ENCODE measurements at regions not wholly inside any gene's neighbourhood (a gene's known extent, or its start where the extent isn't known, plus 50 kb on each side); places are given as distances from the start of the nearest gene placed in this dataset.
"Not testable (repeated sequence)": the region's sequence is repeated elsewhere in the genome, so short reads cannot be mapped to it uniquely, and the experiment has no call there.

- peaks cover 8 to 67% (median 11%) of the 10 kb centered on the region in 5 experiments for H3K9me3 ChIP-seq (ENCODE audit: control extremely low read depth in 1 of 5, control insufficient read depth in 4 of 5, insufficient read depth in 2 of 5, low read depth in 1 of 5, low read length in 4 of 5)
- DNase-seq, result no peak
- ChIA-PET POLR2A (no interaction called here), CTCF (no interaction called here)
- H3K36me3 ChIP-seq (ENCODE audit: control insufficient read depth in 4 of 4, insufficient read depth in 4 of 4, low read length in 3 of 4), result no peaks in the 10 kb centered on the region
- H3K27ac ChIP-seq (ENCODE audit: insufficient read depth in 1 of 2, low read depth in 1 of 2, low read length in 2 of 2, poor library complexity in 1 of 2, severe bottlenecking in 2 of 2), result no peak overlapping the region
- H3K4me1 ChIP-seq (ENCODE audit: control extremely low read depth in 1 of 4, control insufficient read depth in 4 of 4, insufficient read depth in 4 of 4, low read length in 3 of 4), result no peaks in the 10 kb centered on the region
- no peaks in the 10 kb centered on the region for H3K27me3 ChIP-seq (replicated peaks in 2 of 5; ENCODE audit: control insufficient read depth in 4 of 5, insufficient read depth in 5 of 5, low read length in 4 of 5)
- H3K4me3 ChIP-seq (ENCODE audit: control insufficient read depth in 1 of 7, extremely low read depth in 1 of 7, insufficient read depth in 4 of 7, low read depth in 2 of 7, low read length in 6 of 7), result no peak overlapping the region
- 87% methylated on average over 15 of the region's 15 CpGs for WGBS (ENCODE audit: insufficient coverage)
Observed at GRCh38 chr16:34743115-34743514, 1283.7 kb downstream of the TP53TG3F start.

DNA sequence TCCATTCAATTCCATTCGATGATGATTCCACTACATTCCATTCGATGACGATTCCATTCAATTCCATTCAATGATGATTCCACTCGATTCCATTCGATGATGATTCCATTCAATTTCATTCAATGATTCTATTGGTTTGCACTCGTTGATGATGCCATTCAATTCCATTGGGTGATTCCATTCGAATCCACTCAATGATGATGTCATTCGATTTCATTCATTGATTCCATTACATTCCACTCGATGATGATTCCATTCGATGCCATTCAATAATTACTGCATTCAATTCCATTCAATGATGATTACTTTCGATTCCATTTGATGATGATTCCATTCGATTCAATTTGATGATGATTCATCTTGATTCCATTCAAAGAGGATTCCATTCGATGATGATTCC, 1299.4 kb downstream of the TP53TG3F start:
- H3K4me1 ChIP-seq (ENCODE audit: control extremely low read depth in 1 of 4, control insufficient read depth in 4 of 4, insufficient read depth in 4 of 4, low read length in 3 of 4), result no peaks in the 10 kb centered on the region
- DNase-seq, result no peak
- no peak overlapping the region for H3K4me3 ChIP-seq (ENCODE audit: control insufficient read depth in 1 of 7, extremely low read depth in 1 of 7, insufficient read depth in 4 of 7, low read depth in 2 of 7, low read length in 6 of 7)
- CTCF ChIA-PET, result no interaction called here
- H3K9me3 ChIP-seq (ENCODE audit: control extremely low read depth in 1 of 5, control insufficient read depth in 4 of 5, insufficient read depth in 2 of 5, low read depth in 1 of 5, low read length in 4 of 5), result peaks cover 2 to 61% (median 13%) of the 10 kb centered on the region in 5 experiments
- no peaks in the 10 kb centered on the region for H3K36me3 ChIP-seq (ENCODE audit: control insufficient read depth in 4 of 4, insufficient read depth in 4 of 4, low read length in 3 of 4)
- POLR2A ChIA-PET, result no interaction called here
- H3K27me3 ChIP-seq (replicated peaks in 2 of 5; ENCODE audit: control insufficient read depth in 4 of 5, insufficient read depth in 5 of 5, low read length in 4 of 5), result no peaks in the 10 kb centered on the region
- H3K27ac ChIP-seq (ENCODE audit: insufficient read depth in 1 of 2, low read depth in 1 of 2, low read length in 2 of 2, poor library complexity in 1 of 2, severe bottlenecking in 2 of 2), result no peak overlapping the region
- 93% methylated on average over 12 of the region's 13 CpGs for WGBS (ENCODE audit: insufficient coverage)

GRCh38 chr16:34791835-34792234, 1332.4 kb downstream of the TP53TG3F start:
- H3K27ac ChIP-seq (ENCODE audit: insufficient read depth in 1 of 2, low read depth in 1 of 2, low read length in 2 of 2, poor library complexity in 1 of 2, severe bottlenecking in 2 of 2); CTCF ChIA-PET; H3K9me3 ChIP-seq (ENCODE audit: control extremely low read depth in 1 of 5, control insufficient read depth in 4 of 5, insufficient read depth in 2 of 5, low read depth in 1 of 5, low read length in 4 of 5); H3K36me3 ChIP-seq (ENCODE audit: control insufficient read depth in 4 of 4, insufficient read depth in 4 of 4, low read length in 3 of 4); DNase-seq; H3K4me3 ChIP-seq (ENCODE audit: control insufficient read depth in 1 of 7, extremely low read depth in 1 of 7, insufficient read depth in 4 of 7, low read depth in 2 of 7, low read length in 6 of 7); H3K27me3 ChIP-seq (replicated peaks in 2 of 5; ENCODE audit: control insufficient read depth in 4 of 5, insufficient read depth in 5 of 5, low read length in 4 of 5); POLR2A ChIA-PET; H3K4me1 ChIP-seq (ENCODE audit: control extremely low read depth in 1 of 4, control insufficient read depth in 4 of 4, insufficient read depth in 4 of 4, low read length in 3 of 4): not testable (repeated sequence)
- WGBS (ENCODE audit: insufficient coverage), result 27% methylated on average over 2 of the region's 2 CpGs

- Histone ChIP-seq H3K4me3 (ENCODE audit: control insufficient read depth in 1 of 7, extremely low read depth in 1 of 7, insufficient read depth in 4 of 7, low read depth in 2 of 7, low read length in 6 of 7) (no peak overlapping the region), H3K9me3 (ENCODE audit: control extremely low read depth in 1 of 5, control insufficient read depth in 4 of 5, insufficient read depth in 2 of 5, low read depth in 1 of 5, low read length in 4 of 5) (peaks cover 0 to 6% (median 0%) of the 10 kb centered on the region in 5 experiments), H3K36me3 (ENCODE audit: control insufficient read depth in 4 of 4, insufficient read depth in 4 of 4, low read length in 3 of 4) (no peaks in the 10 kb centered on the region), H3K4me1 (ENCODE audit: control extremely low read depth in 1 of 4, control insufficient read depth in 4 of 4, insufficient read depth in 4 of 4, low read length in 3 of 4) (no peaks in the 10 kb centered on the region), H3K27ac (ENCODE audit: insufficient read depth in 1 of 2, low read depth in 1 of 2, low read length in 2 of 2, poor library complexity in 1 of 2, severe bottlenecking in 2 of 2) (no peak overlapping the region), H3K27me3 (replicated peaks in 2 of 5; ENCODE audit: control insufficient read depth in 4 of 5, insufficient read depth in 5 of 5, low read length in 4 of 5) (no peaks in the 10 kb centered on the region)
- ChIA-PET CTCF (no interaction called here), POLR2A (no interaction called here)
- no peak for DNase-seq
- 52% methylated on average over 30 of the region's 47 CpGs for WGBS (ENCODE audit: insufficient coverage)
Observed at GRCh38 chr16:34801875-34802274, 1342.5 kb downstream of the TP53TG3F start.

GRCh38 chr16:34802396-34802795, 1343.0 kb downstream of the TP53TG3F start:
- Histone ChIP-seq H3K9me3 (ENCODE audit: control extremely low read depth in 1 of 5, control insufficient read depth in 4 of 5, insufficient read depth in 2 of 5, low read depth in 1 of 5, low read length in 4 of 5) (peaks cover 0 to 6% (median 0%) of the 10 kb centered on the region in 5 experiments), H3K4me3 (ENCODE audit: control insufficient read depth in 1 of 7, extremely low read depth in 1 of 7, insufficient read depth in 4 of 7, low read depth in 2 of 7, low read length in 6 of 7) (no peak overlapping the region), H3K36me3 (ENCODE audit: control insufficient read depth in 4 of 4, insufficient read depth in 4 of 4, low read length in 3 of 4) (no peaks in the 10 kb centered on the region), H3K27ac (ENCODE audit: insufficient read depth in 1 of 2, low read depth in 1 of 2, low read length in 2 of 2, poor library complexity in 1 of 2, severe bottlenecking in 2 of 2) (no peak overlapping the region), H3K4me1 (ENCODE audit: control extremely low read depth in 1 of 4, control insufficient read depth in 4 of 4, insufficient read depth in 4 of 4, low read length in 3 of 4) (no peaks in the 10 kb centered on the region), H3K27me3 (replicated peaks in 2 of 5; ENCODE audit: control insufficient read depth in 4 of 5, insufficient read depth in 5 of 5, low read length in 4 of 5) (no peaks in the 10 kb centered on the region)
- ChIA-PET CTCF (no interaction called here), POLR2A (no interaction called here)
- no peak for DNase-seq
- 66% methylated on average over 24 of the region's 55 CpGs for WGBS (ENCODE audit: insufficient coverage)

- H3K9me3 ChIP-seq (ENCODE audit: control extremely low read depth in 1 of 5, control insufficient read depth in 4 of 5, insufficient read depth in 2 of 5, low read depth in 1 of 5, low read length in 4 of 5), result peaks cover 0 to 6% (median 0%) of the 10 kb centered on the region in 5 experiments
- no peak for DNase-seq
- CTCF ChIA-PET, result no interaction called here
- no peaks in the 10 kb centered on the region for H3K4me1 ChIP-seq (ENCODE audit: control extremely low read depth in 1 of 4, control insufficient read depth in 4 of 4, insufficient read depth in 4 of 4, low read length in 3 of 4)
- no peak overlapping the region for H3K27ac ChIP-seq (ENCODE audit: insufficient read depth in 1 of 2, low read depth in 1 of 2, low read length in 2 of 2, poor library complexity in 1 of 2, severe bottlenecking in 2 of 2)
- no peak overlapping the region for H3K4me3 ChIP-seq (ENCODE audit: control insufficient read depth in 1 of 7, extremely low read depth in 1 of 7, insufficient read depth in 4 of 7, low read depth in 2 of 7, low read length in 6 of 7)
- no peaks in the 10 kb centered on the region for H3K27me3 ChIP-seq (replicated peaks in 2 of 5; ENCODE audit: control insufficient read depth in 4 of 5, insufficient read depth in 5 of 5, low read length in 4 of 5)
- no peaks in the 10 kb centered on the region for H3K36me3 ChIP-seq (ENCODE audit: control insufficient read depth in 4 of 4, insufficient read depth in 4 of 4, low read length in 3 of 4)
- 66% methylated on average over 81 of the region's 101 CpGs for WGBS (ENCODE audit: insufficient coverage)
- POLR2A ChIA-PET, result no interaction called here
Observed at GRCh38 chr16:34802848-34803599, 1343.6 kb downstream of the TP53TG3F start.

GRCh38 chr16:34803683-34804416, 1344.4 kb downstream of the TP53TG3F start:
- Histone ChIP-seq H3K4me1 (ENCODE audit: control extremely low read depth in 1 of 4, control insufficient read depth in 4 of 4, insufficient read depth in 4 of 4, low read length in 3 of 4) (no peaks in the 10 kb centered on the region), H3K27me3 (replicated peaks in 2 of 5; ENCODE audit: control insufficient read depth in 4 of 5, insufficient read depth in 5 of 5, low read length in 4 of 5) (no peaks in the 10 kb centered on the region), H3K9me3 (ENCODE audit: control extremely low read depth in 1 of 5, control insufficient read depth in 4 of 5, insufficient read depth in 2 of 5, low read depth in 1 of 5, low read length in 4 of 5) (peaks cover 0 to 6% (median 0%) of the 10 kb centered on the region in 5 experiments), H3K4me3 (ENCODE audit: control insufficient read depth in 1 of 7, extremely low read depth in 1 of 7, insufficient read depth in 4 of 7, low read depth in 2 of 7, low read length in 6 of 7) (no peak overlapping the region), H3K36me3 (ENCODE audit: control insufficient read depth in 4 of 4, insufficient read depth in 4 of 4, low read length in 3 of 4) (no peaks in the 10 kb centered on the region), H3K27ac (ENCODE audit: insufficient read depth in 1 of 2, low read depth in 1 of 2, low read length in 2 of 2, poor library complexity in 1 of 2, severe bottlenecking in 2 of 2) (no peak overlapping the region)
- POLR2A ChIA-PET, result no interaction called here
- CTCF ChIA-PET, result no interaction called here
- 67% methylated on average over 40 of the region's 44 CpGs for WGBS (ENCODE audit: insufficient coverage)
- no peak for DNase-seq
